NCI-H1930 (cell line): ENCODE measurements at regions not wholly inside any gene's neighbourhood (a gene's known extent, or its start where the extent isn't known, plus 50 kb on each side); places are given as distances from the start of the nearest gene placed in this dataset.

Source experiments
- DNase-seq, 2 experiments: peaks; one replicate each; lab custom pipeline; 2025; lab: John Stamatoyannopoulos, UW

DNA sequence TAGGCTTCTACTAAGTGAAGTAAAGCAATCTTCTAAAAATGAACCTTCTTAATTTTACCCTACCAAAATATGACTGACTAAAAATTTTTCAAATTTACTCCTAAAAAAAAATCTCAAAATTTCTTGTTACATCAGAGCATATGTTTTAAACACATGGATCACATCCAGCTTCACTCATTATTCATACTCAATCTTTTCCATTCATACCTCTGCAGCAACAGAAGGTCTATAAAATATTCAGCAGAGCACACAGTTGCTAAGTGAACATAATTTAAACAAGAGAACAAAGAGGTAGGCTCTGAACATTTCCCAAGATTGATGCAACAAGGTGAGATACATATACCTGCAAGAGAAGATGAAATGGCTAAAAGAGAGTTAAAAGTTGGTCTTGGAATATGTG is 213.9 kb downstream of the SOD2 start:
- DNase-seq = no peak

DNA sequence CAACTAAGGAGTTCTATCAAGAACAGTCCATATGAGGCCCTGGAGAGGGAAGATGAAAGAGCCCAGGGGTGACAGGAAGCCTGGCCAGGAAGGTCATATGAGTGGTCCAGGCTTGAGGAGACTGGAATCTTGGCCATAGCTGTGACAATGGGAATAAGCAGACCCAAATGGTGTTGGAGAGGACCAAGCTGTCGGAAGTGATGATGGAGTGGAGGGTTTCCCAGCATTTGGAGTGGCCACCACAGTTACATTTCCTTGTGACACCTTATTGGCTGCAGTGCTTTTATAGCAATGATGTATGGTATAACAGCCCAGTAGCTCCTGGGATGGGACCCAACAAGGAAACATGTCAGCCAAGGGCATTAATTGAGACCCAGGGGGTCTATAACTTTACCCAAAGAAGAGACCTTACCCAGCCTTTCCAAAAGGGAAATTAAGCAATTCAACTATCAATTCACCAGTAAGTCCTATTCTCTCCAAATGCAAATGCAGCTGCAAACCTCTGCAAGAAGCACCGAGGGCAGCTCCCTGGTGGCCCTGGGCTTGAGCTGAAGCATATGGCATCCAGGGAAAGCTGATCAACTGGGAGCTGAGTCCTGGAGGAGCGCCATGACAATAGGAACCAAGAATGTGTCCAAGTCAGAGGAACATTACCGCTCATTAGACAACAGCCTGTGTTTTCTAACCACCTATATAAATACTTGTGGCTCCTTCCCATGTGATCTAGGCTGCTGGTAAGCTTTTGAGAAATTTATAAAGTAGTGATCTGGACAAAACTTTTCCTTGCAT is 219.4 kb downstream of the SOD2 start:
- DNase-seq = no peak

DNA sequence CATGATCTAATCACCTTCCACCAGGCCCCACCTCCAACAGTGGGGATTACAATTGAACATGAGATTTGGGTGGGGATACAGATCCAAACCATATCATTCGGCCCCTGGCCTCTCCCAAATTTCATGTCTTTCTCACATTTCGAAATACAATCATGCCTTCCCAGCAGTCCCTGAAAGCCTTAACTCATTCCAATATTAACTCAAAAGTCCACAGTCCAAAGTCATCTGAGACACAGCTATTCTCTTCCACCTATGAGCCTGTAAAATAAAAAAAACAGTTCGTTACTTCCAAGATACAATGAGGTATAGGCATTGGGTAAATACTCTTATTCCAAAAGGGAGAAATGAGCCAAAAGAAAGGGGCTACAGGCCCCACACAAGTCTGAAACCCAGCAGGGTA is 222.6 kb downstream of the SOD2 start:
- no peak for DNase-seq

DNA sequence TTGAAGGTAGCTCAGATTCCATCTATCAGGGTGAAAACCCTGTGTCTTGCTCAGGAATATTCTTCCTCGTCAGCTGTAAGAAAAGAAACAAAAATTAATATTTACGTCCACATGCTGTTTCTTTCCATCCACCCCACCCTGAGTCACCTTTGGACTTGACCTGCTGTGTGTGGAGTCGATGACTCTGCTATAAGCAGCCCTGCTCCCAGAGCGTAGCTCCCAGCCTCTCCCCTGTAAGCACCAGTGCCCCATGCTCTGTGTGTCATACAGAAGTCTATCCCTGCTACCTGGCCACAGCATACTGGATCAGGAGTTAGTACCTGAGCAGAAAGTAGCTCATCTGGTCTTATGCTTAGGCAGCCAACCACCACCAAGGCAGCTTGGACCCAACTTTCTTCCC is 223.6 kb downstream of the SOD2 start:
- DNase-seq = no peak

DNA sequence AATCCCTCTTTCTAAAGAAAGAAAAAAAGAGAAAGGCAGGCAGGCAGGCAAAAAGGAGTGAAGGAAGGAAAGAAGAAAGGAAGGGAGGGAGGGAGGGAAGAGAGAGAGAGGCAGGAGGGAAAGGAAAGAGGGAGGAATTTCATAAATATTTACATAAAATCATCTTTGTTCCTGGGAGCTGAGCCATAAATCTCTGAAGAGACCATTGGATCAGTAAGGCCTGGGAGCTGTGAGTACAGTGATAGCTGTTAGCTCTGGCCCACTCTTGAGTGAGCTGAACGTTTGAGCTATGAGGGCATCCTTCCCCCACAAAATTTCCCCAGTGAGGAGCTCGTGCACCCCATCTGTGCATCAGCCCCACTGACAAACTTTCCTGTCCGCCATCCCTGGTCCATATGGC is 224.0 kb downstream of the SOD2 start:
- DNase-seq = no peak

DNA sequence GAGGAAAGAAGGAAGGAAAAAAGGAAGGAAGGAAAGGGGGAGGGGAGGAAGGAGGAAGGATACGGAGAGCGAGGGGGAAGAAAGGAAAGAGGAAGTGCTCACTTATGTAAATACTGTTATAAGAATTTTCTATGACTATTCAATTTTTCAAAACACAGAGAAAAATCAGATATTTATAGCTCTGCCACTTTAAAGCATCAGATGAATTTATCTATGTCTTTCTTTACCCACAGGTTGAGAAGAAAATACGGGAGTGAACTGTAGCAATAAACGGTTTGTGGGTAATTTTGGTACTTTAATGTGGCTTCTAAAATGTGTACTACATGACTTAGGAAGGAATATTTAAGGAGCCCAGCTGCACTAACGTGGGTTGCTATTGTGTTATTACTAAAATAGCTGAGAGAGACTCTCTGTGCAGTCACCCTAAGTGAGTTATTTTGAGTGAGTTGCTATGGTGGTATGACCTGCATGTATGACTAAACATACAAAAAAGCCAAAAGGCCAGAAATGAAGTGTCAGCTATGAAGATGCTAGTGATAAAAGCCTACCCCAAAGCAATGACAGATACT is 225.5 kb downstream of the SOD2 start:
- DNase-seq = no peak

DNA sequence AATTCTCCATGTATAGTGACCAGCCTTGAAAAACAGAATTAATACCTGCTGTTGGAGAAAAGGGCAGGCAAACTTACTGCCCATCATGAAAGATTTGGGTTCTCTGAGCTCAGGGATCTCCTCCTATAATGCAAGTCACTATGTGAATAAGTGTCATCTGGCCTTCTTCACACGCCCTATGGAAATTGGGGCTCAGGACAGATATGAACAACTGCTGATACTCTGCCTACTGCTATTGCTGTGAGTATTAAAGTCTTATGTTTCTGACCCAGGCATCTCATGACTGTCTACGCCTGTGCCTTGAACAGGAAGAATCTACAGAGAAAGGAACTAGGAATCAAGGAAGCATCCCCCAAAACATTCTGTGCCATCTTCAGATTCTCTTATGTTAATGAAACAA is 226.1 kb downstream of the SOD2 start:
- no peak for DNase-seq

DNA sequence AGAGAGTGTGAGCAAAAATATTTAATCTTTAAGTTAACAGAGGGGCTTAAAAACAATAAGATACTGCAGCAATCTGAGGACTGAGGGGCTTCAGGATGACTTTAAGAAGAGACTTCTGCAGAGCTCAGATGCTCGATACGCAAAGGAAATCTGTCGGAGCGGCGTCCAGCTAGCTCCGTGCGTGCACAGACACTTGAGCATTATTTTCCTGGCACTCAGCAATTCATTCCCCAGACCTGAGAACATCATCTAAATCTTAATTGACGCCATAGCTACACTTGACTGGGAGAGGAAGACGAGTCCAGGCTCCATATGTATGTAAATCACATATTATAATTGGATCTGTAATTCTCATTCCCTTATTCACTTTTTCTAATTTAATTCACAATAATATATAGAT is 228.2 kb downstream of the SOD2 start:
- no peak for DNase-seq

DNA sequence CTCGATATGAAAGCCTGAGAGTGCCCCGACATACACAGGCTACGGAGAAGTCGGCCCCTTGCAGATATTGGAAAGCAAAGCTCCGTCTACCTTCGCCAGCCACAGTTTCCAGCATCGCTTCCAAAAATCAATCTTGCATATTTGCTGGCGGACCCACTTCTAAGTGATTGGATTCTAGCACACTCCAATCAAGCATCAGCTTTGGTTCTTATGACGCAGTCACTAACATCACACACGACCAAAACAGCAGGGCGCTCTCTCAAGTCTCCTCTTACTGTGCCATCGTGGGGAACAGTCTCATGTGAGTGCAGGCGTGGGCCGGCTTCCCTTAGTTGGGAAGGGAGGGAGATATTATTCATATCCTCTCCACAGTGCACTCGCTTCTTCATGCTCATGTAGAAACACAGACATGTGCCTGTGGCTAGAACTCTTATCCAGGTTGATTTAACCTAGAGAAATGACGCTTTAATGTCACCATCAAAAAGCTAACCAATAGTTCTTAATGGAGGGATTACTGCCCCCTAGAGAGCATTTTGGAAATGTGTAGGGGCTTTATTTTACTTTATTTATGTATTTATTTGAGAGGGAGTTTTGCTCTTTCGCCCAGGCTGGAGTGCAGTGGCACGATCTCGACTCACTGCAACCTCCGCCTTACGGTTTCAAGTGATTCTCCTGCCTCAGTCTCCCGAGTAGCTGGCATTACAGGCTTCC is 229.8 kb downstream of the SOD2 start:
- DNase-seq = no peak

DNA sequence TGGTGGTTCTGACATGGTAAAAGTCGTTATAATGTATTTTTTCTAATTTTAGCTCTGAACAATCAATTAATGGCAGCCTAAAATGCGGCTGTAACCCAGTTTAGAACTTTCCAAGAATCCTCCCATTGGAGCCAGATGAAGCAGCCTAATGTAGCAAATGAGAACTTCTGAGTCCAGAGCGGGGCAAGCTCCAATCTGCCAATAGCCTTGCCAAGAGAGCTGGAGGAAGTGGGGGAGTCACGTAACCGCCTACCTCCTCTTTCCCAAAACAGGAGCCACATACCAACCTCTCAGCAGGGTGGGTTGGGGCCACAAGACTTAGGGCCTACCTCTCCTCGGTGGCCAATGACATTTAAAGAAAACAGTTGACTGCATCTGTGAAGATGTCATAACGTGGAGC is 230.6 kb downstream of the SOD2 start:
- DNase-seq = no peak

DNA sequence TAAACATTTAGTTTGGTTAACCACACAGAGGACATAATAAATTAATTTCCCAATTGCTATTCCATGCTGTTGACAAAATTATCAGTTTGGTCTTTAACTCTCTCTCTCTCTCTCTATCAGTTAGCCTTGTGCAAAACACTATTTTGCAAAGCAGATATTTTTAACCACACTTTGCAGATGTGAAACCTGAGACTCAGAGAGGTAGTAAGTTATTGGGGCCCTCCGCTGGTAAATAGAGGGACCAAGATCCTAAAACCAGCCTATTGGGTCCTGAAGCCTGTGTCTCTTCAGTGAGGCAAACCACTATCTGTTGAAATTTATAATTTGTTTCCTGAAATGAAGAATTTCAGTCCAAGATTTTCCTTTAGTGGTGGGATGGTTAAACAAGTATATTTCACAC is 231.0 kb downstream of the SOD2 start:
- DNase-seq = no peak

DNA sequence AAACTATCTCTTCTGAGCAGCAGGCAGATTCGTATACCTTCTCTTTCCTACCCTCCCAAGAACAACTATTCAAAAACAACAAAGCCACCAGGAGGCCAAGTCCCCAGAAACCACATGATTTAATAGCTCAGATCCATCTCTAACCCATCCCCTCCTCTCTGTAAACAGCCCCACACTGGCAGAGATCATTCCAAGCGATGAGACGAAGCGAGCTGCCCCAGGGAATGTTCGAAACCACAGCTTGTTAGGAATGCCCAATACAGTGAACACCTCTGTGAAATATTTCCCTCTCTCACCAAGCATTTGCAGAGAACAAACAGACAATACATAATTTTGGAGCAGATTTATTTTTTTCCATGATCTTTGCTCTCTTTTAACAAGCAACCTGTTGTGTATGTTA is 231.8 kb downstream of the SOD2 start:
- no peak for DNase-seq

DNA sequence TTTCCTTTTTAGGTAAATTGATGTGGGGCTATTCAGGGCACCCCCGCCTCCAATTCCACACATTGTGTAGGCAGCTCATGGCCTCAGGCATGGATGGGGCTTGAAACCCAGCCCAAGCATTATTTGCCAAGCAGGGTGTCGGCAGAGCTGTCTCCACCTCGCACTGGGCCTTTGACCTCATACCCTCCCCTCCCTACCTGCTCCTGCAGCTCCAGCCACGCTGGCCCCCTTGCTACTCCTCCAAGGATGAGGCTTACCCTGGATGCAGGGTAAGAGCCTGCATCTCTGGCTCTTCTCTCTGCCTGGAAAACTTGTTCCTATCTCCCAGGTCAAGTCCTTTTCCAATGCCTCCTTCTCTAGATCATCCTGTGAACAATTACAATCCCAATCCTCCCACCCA is 232.6 kb downstream of the SOD2 start:
- no peak for DNase-seq

DNA sequence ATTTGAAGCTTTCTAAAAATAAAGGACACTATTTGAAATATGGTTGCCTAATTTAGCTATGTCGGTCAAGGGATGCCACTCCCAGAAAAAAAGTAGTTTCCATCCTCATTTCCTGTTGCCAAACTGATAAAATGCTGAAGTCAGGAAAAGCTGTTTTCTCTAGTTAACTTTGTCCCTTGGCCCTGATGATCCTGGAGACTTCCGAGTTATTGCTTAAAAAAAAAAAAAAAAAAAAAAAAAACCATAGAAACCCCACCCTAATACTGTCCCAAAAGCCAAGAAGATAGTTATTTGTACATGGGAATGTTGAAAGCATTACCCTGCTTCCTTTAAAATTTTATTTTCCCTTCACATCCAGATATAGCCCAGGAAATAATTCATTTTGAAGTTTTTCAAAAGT is 236.7 kb downstream of the SOD2 start:
- no peak for DNase-seq

DNA sequence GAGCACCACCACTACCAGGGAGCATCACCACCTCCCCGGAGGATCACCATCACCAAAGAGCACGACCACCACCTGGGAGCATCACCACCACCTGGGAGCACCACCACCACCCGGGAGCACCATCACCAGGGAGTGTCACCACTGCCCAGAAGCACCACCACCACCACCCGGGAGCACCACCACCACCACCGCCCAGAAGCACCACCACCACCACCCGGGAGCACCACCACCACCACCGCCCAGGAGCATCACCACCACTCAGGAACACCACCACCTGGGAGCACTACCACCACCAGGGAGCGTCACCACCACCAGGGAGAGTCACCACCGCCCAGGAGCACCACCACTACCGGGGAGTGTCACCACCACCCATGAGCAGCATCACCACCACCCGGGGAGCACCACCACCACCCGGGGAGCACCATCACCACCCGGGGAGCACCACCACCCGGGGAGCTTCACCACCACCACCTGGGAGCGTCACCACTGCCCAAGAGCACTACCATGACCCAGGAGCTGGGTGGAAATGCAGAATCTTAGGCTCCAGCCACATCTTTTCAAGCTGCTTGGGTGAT is 237.3 kb downstream of the SOD2 start:
- no peak for DNase-seq

DNA sequence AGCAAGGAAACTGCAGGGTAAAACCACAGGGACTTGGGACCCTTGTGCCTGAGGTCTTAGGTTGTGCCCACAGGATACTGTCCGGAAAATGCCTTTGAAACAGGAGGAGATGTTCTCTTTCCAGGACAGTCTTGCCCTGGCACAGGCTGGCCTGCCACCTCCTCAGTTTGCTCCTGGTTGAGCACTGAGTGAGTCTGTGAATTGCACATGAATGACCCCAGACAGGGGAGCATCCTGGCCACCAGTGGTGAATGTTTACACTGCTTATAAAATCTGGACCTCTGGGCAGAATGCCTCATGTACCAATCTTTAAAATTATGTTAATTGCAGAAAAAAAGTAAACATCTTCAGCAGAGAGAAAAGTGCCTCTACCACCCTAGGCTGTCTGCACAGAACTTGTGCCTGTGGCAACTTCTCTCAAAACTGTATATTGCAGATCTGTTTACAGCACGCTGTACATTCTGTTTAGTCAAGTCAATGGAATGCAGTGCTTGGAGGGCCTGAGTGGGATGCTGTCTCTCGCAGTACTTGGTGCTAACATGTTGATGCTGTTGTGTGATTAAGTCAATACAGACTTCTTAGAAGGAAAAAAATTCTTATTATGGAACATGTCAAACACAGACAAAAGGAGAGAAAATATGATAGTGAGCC is 242.1 kb downstream of the SOD2 start:
- DNase-seq = no peak

DNA sequence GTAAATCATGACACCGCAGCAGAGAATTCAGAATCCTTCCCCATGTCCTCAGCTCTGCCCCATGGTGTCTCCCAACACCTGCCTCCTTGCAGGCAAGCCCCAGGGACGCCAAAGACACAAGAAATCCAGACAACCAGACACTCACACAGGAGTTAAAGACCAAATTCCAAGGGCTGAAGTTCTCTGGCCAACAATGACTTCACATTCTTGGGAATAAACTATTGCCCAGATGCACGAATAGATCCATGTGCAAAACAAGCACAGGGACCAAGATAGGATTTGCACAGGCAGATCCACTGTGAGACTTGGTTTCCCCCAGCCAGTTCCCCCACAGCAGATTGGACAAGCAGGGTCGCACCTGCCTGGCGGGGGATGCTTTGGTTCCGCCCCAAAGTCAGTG is 246.7 kb downstream of the SOD2 start:
- DNase-seq = no peak

DNA sequence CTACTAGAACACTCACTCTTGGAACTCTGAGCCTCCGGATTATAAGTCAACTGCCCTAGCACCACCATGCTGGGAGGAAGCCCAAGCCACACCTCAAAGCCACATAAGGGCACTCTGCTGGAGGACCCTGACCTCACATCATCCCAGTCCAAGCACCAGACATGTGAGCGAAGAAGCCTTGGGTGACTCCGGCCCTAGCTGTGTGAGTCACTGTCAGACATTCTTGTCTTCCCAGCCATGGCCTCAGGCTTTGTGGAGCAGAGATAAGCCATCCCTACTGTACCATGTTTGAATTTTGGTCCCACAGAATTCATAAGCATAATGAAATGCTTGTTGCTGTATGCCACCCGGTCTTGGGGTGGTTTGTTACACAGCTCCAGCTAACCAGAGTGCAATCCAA is 247.7 kb downstream of the SOD2 start:
- no peak for DNase-seq

DNA sequence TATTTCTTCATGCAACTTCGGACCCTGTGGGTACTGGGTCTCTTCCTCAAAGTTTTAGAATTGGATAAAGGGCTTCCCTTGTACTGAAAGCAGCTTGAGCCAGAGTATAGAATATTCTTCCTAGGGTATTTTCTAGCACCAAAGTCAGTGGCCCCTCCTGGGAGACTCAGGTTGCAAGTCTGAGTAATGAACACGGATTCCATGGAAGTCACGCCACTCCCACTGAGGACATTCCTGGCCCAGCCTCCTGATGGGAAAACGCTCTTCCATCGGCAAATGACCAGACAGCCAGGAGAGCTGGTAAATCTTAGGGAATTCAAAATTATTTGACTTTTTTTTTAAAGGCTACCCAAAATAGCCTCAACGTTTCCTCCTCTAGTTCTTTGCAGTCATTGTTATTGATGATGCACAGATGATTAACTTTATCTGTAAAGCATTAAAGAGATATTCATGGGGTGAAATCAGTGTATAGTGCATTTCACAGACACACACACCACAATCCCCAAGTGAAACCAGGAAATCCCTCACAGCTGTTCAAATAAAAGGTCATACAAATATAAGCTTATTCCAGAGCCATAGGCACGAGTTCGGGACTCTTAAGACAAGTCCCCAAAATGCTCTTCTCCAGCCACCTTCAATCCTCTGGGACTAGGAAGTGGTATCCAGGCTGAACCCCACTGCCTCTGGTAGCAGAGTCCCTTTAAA is 248.8 kb downstream of the SOD2 start:
- DNase-seq = no peak

DNA sequence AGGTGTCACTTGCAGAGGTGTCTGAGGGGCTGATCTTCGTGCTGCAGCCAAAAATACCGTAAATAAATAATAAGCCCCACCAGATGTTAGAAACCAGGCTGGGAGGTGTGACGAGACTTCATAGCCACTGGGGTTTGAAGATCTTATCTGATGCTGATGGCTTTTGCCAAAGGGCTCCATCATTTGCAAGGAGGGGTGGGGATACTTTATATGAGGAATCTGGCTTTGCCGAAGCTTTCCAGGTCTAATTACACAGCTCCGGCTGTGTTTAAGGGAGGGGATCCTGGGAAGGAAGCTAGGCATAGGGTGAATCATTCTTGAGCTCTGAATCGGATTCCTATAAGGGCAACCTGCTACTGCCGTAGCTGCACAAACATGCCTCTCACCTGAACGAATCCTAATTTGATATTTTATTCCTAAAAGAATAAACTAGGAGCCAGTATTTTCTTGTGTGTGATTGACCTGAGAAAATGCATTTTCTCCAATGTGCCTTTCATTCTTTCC is 249.6 kb downstream of the SOD2 start:
- DNase-seq = no peak

DNA sequence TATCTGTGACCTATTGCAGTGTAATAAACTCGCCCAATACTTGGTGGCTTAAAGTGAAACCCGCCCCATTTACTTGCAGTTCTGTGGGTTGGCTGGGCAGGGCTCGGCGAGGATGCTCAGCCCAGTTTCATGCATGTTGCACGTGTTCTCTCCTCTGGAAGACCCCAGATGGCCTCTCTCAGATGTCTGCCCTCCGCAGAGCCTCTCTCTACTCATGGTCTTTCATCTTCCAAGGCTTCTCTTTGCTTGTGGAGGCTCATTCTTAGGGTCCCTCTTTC is 251.4 kb downstream of the SOD2 start:
- no peak for DNase-seq
